LNCAP (cell line): ENCODE measurements at regions not wholly inside any gene's neighbourhood (a gene's known extent, or its start where the extent isn't known, plus 50 kb on each side); places are given as distances from the start of the nearest gene placed in this dataset.

Source experiments
- TF ChIP-seq, protein P1 (sequence below): fragments of 450-650 bp; IDR thresholded peaks from 2 replicates; pipeline ENCODE4 v1.5.1; 2017; ENCODE audit warnings: mild to moderate bottlenecking

DNA sequence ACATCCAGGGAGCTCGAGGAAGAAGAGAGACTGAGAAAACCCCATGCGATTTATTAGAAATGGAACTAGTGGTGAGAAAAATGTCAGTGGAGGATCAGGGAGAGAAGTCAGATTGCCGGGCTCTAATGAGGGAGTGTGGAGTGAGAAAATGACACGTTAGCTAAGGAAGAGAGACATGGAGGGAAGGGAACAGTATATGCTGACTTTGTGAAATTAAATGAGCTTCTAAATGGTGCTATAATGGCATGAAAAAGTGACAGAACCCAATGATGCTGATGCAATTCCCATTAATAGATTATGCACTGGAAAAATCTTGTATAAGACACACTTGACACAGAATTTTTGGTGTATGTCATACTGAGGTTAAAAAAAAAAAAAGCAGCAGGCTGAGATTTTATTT, 112.6 kb downstream of the HSPH1 start:
- TF ChIP-seq, protein P1, sequence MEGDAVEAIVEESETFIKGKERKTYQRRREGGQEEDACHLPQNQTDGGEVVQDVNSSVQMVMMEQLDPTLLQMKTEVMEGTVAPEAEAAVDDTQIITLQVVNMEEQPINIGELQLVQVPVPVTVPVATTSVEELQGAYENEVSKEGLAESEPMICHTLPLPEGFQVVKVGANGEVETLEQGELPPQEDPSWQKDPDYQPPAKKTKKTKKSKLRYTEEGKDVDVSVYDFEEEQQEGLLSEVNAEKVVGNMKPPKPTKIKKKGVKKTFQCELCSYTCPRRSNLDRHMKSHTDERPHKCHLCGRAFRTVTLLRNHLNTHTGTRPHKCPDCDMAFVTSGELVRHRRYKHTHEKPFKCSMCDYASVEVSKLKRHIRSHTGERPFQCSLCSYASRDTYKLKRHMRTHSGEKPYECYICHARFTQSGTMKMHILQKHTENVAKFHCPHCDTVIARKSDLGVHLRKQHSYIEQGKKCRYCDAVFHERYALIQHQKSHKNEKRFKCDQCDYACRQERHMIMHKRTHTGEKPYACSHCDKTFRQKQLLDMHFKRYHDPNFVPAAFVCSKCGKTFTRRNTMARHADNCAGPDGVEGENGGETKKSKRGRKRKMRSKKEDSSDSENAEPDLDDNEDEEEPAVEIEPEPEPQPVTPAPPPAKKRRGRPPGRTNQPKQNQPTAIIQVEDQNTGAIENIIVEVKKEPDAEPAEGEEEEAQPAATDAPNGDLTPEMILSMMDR = no peak

DNA sequence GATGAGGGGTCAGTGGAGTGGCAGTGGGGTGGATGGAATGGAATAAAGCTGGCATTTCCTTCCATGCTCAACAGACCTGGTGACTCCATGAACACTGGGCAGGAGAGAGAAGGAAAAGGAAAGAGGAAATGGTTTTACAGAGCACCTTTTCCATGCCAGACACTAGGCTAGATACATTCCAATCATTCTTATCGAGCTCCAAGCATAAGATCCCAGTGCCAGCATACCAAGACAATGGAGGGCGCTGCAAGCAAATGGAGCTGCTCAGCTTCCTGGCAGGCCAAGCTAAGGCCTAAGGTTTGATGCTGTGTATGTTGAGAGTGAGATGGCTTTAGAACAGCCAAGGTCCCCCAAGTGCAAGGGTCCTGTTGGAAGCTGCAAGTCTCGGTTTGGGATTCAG, 113.2 kb downstream of the HSPH1 start:
- TF ChIP-seq, protein P1 = no peak

DNA sequence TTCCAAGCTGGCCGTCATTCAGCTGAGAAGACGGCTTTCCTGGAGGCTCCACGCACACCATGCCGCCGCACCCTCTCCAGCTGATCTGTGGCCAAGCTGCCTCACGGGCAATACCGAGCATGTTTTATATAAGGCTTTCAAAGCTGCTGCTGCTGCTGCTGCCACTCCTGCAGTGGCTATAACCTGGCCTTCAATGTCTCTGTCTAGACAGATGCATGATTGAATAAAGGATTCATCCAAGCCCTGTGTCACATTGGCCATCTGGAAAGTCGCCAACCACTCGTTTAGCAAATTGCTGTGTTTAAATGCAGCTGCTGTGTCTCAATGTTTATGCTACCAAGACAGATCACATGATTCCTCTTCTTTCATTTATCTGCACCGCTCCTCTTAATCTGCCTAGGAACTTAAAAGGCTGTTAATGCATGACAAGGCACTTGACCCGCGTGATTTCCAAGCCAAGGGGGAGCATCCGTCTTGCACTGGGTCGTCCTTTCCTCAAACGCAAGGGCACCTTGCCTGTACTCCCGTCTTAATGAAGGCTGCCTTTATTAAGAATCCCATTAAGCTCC, 114.3 kb downstream of the TEX26 start:
- TF ChIP-seq, protein P1 = no peak

DNA sequence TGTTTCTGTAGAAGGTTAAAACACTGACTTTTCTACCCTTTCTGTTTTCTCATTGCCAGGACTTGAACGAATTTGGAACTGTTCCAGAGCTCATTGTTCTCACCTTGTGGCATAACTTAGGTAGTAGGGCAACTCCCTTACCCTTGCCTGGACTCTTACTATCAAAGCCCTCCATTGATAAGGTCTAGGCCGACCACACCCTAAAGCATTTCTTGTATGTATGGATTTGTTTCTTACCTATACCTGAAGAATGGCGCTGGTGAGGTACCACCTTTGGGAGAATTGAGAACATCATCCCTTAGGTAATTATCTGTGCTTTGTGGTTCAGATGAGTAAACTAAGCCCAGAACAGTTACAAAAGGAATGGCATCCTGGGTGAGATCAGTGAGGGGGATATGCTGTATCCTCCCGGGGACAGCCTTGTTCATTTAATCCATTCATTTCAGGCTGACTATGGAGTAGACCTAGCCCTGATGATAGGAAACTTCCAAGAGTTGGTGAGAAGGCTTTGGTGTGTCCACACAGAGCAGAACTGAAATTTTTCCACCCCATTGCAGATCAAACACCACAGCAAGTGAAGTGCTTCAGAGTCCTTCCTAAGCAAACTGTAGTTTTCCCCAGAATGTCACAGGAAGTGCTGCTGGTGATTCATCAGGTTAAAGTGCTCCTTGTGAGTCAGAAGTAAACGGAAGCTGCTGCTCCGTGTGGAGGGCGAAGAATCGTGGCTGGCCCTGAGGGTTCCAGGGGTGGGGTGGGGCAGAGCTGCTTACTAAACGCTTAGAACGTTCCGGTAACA, 113.0 kb downstream of the TEX26 start:
- TF ChIP-seq, protein P1 = no peak

DNA sequence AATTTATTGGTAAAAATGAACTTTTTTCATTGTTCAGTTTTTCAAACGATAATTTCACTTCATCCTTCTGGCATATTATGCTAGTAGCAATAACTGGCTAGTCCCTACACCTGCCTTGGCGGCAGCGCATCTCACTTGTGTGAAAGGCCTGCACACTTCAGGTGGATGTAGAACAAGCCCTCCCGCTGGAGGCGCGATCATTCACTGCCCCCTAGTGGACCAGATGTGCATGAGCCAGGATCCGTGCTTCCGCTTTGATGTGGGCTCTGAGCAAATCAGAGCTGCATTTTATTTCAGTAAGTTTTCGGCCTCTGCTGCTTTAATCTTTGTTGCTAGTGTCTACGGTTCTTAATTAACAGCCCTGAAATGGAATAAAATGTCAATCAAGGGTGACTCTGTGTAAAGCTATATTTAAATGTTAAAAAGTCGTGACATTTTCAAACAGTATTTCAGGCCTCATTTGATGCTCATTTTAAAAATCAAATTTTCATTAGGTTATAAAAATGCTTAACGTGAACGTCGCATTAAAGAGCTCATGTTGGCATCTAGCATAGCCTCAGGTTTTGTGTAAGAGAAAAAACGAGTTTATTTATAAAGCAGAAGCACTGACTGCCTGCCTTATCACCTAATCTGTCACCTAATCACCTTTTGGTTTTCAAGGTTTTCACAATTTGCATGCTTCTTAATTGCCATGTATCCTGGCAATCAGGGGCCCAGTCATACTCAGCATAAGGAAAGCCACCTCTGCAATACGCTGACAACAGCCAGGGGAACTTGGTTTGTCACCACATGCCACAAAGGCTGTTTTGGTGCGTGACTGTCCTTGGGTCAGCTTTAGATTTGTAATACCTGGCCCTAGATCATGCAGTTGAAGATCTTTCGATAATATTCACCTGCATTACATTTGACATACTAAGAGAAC, 112.2 kb downstream of the TEX26 start:
- TF ChIP-seq, protein P1 = peak; percentile 88

DNA sequence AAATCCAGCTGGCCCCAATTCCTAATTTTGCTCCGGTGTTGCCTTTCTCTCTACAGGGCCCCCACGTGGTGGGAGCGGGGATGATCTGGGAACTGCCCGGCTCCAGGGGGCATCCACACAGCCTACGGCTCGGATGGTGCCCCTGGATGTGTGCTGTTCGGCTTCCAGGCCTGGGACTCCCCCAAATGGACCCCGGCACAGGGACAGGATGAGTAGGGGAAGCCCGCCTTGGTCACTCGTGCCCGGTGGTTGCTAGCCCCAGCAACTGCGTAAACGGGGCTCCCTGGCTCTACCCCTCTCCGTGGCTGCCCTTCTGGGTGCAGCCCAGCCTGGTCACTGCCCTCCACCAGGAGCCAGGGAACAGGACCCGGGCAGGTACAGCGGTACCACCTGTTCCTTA, 111.5 kb downstream of the TEX26 start:
- TF ChIP-seq, protein P1 = no peak

DNA sequence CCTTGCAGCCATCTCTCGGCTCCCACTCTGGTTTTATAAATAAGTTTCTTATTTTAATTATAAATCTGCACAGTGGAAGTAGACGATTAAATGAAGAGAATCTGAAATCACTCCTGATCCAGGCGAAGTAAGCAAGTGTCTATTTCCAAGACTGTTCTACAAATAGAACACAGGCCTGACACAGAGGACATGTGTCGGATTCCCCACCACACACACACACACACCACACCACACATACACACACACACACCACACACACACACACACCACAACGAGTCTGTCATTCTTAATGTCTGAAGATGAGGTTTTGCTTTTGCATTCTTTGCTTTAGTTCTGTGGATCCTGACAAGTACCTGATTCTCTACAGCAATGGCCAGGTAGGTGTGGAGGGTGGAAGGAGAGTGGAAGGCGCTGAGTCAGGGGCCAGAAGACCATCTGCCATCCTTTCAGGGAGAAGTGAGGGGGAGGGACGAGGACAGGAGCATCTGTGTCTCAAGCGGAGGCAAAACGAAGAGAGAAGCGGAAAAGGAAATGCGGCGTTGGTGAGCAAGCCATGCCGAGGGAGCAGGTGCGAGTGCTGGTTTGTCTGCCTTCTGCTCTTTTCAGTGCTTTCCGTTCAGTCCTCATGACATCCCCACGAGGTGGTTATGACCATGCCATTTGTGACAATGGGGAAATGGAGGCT, 110.2 kb downstream of the TEX26 start:
- TF ChIP-seq, protein P1 = no peak
